HL-60 (cell line): ENCODE measurements at regions not wholly inside any gene's neighbourhood (a gene's known extent, or its start where the extent isn't known, plus 50 kb on each side); places are given as distances from the start of the nearest gene placed in this dataset.

Experiments used
- DNase-seq, 2 experiments: peaks; one replicate each; pipeline ENCODE4 v3.0.0-alpha.2; 2010 to 2020; ENCODE audit warnings: low read depth in 1 of 2, low spot score in 1 of 2
- H3K27ac ChIP-seq: fragments of 250-450 bp; sonication (Bioruptor Pico); replicated peaks from 2 replicates; pipeline ENCODE4 v1.5.1; 2020; ENCODE audit warnings: mild to moderate bottlenecking, moderate library complexity
- H3K27me3 ChIP-seq: fragments of 250-450 bp; sonication (Bioruptor Pico); 2 replicates; pipeline ENCODE4 v1.5.1; 2021; ENCODE audit warnings: mild to moderate bottlenecking, moderate library complexity; ENCODE audit not compliant: insufficient read depth, poor library complexity, severe bottlenecking
- H3K4me3 ChIP-seq: replicated peaks from 2 replicates; pipeline ENCODE4 v1.5.1; 2011; ENCODE audit warnings: mild to moderate bottlenecking, control low read depth, low read length; ENCODE audit not compliant: insufficient read depth
- GABPA ChIP-seq: IDR thresholded peaks from 2 replicates; pipeline ENCODE4 v1.6.1; 2012; ENCODE audit warnings: low read depth
- POLR2AphosphoS5 ChIP-seq: IDR thresholded peaks from 2 replicates; pipeline ENCODE4 v1.6.1; 2012; ENCODE audit warnings: low read depth
- REST ChIP-seq: IDR thresholded peaks from 2 replicates; pipeline ENCODE4 v1.6.1; 2012; ENCODE audit warnings: low read depth; ENCODE audit not compliant: insufficient replicate concordance
- SPI1 ChIP-seq: IDR thresholded peaks from 2 replicates; pipeline ENCODE4 v1.6.1; 2012; ENCODE audit warnings: low read depth, mild to moderate bottlenecking, borderline replicate concordance
- TF ChIP-seq, protein P1 (sequence below): IDR thresholded peaks from one replicate; pipeline ENCODE4 v1.5.1; 2011; ENCODE audit warnings: low read length, control low read depth, inconsistent platforms; ENCODE audit not compliant: insufficient read depth

- Histone ChIP-seq H3K27me3 (no peaks in the 10 kb centered on the region), H3K27ac (no peak overlapping the region), H3K4me3 (no peak overlapping the region)
- DNase-seq = no peak
- TF ChIP-seq POLR2AphosphoS5 = no peak
- TF ChIP-seq, protein P1, sequence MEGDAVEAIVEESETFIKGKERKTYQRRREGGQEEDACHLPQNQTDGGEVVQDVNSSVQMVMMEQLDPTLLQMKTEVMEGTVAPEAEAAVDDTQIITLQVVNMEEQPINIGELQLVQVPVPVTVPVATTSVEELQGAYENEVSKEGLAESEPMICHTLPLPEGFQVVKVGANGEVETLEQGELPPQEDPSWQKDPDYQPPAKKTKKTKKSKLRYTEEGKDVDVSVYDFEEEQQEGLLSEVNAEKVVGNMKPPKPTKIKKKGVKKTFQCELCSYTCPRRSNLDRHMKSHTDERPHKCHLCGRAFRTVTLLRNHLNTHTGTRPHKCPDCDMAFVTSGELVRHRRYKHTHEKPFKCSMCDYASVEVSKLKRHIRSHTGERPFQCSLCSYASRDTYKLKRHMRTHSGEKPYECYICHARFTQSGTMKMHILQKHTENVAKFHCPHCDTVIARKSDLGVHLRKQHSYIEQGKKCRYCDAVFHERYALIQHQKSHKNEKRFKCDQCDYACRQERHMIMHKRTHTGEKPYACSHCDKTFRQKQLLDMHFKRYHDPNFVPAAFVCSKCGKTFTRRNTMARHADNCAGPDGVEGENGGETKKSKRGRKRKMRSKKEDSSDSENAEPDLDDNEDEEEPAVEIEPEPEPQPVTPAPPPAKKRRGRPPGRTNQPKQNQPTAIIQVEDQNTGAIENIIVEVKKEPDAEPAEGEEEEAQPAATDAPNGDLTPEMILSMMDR = no peak
- no peak for TF ChIP-seq REST
These were observed 86.4 kb downstream of the CBLN1 start for GRCh38 chr16:49195237-49195548.

GRCh38 chr16:49194537-49195236 is 87.0 kb downstream of the CBLN1 start:
- no peak for DNase-seq
- Histone ChIP-seq H3K4me3 (no peak overlapping the region), H3K27me3 (no peaks in the 10 kb centered on the region), H3K27ac (no peak overlapping the region)
- TF ChIP-seq, protein P1 = no peak
- TF ChIP-seq GABPA (no peak), SPI1 (no peak)

GRCh38 chr16:49193596-49193995 is 88.0 kb downstream of the CBLN1 start:
- Histone ChIP-seq H3K4me3 (no peak overlapping the region), H3K27ac (no peak overlapping the region), H3K27me3 (no peaks in the 10 kb centered on the region)
- no peak for TF ChIP-seq POLR2AphosphoS5
- no peak for TF ChIP-seq GABPA
- TF ChIP-seq REST = no peak
- TF ChIP-seq, protein P1 = no peak
- no peak for TF ChIP-seq SPI1
- DNase-seq = no peak

DNA sequence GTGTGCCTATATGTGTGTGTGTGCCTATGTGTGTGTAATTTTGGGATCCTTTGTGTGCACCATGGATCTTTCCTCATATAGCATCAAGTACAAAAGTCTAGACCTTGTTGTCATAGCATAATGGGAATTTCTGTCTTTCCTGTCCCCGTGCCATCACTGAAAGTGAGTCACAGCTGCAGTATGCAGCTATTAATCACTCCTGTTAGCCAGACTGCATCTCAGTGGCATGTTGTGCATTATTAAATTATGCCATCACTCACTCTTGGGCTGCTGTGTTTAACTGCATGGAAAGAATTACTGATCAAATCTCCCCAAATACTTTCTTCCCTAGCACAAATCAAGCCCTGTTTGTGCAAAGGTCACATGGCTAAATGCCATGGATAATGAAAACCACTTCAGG is 92.4 kb downstream of the CBLN1 start:
- Histone ChIP-seq H3K27ac (no peak overlapping the region), H3K27me3 (no peaks in the 10 kb centered on the region), H3K4me3 (no peak overlapping the region)
- TF ChIP-seq, protein P1 = no peak
- TF ChIP-seq POLR2AphosphoS5 = no peak
- no peak for TF ChIP-seq REST
- TF ChIP-seq SPI1 = no peak
- no peak for TF ChIP-seq GABPA
- no peak for DNase-seq
